GM13977 (cell line): ENCODE measurements at regions not wholly inside any gene's neighbourhood (a gene's known extent, or its start where the extent isn't known, plus 50 kb on each side); places are given as distances from the start of the nearest gene placed in this dataset.

Experiments
- DNase-seq: peaks from one replicate; pipeline ENCODE4 v3.0.0; 2012; ENCODE audit warnings: low spot score
- in situ Hi-C: fragments of 300-500 bp; cut with MboI; formaldehyde crosslinking; loops from one replicate; pipeline ENCODE4 v1.12.0; 2022; ENCODE audit warnings: low sequenced_read_pairs, low pct_unique_long_range_greater_than_20kb, mixed read lengths, inconsistent platforms; ENCODE audit not compliant: unreplicated experiment
- TF ChIP-seq, protein P1 (sequence below): IDR thresholded peaks from 2 replicates; pipeline ENCODE4 v1.5.1; 2012; ENCODE audit warnings: mild to moderate bottlenecking, control low read depth; ENCODE audit not compliant: insufficient read depth; ENCODE audit errors: extremely low read depth, missing control alignments

GRCh38 chr7:1365846-1366245 lies 93.4 kb downstream of the MICALL2 start:
- in situ Hi-C loops: no loop called here
- DNase-seq: no peak
- TF ChIP-seq, protein P1, sequence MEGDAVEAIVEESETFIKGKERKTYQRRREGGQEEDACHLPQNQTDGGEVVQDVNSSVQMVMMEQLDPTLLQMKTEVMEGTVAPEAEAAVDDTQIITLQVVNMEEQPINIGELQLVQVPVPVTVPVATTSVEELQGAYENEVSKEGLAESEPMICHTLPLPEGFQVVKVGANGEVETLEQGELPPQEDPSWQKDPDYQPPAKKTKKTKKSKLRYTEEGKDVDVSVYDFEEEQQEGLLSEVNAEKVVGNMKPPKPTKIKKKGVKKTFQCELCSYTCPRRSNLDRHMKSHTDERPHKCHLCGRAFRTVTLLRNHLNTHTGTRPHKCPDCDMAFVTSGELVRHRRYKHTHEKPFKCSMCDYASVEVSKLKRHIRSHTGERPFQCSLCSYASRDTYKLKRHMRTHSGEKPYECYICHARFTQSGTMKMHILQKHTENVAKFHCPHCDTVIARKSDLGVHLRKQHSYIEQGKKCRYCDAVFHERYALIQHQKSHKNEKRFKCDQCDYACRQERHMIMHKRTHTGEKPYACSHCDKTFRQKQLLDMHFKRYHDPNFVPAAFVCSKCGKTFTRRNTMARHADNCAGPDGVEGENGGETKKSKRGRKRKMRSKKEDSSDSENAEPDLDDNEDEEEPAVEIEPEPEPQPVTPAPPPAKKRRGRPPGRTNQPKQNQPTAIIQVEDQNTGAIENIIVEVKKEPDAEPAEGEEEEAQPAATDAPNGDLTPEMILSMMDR: no peak

DNA sequence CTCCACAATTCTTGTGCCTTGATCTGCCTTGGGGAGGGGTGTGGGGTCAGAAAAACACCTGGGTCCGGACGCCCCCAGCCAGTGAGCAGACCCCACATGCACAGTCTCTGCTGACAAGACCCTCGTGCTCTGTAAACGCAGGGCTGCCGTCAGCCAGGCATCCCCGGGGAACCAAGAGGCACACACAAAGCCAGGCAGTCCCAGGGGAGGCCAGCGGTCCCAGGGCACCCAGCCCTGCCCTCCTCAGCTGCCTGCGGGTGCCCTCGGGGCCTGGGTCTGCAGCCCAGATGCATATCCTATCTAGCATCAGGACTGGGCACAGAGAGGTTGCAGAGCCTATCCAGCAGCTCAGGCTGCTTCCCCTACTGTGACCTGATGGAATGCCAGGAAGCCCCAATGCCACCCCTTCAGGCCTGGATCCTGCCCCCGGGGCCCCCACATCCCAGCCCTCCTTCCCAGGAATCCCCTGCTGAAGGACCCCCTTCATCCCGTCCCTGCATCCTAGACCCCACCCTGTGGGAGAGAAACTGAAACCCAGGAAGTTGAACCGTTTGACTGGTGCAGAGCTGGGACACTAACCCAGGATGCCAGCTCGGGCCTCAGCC lies 92.4 kb downstream of the MICALL2 start:
- TF ChIP-seq, protein P1: no peak
- in situ Hi-C loops: no loop called here
- DNase-seq: no peak

DNA sequence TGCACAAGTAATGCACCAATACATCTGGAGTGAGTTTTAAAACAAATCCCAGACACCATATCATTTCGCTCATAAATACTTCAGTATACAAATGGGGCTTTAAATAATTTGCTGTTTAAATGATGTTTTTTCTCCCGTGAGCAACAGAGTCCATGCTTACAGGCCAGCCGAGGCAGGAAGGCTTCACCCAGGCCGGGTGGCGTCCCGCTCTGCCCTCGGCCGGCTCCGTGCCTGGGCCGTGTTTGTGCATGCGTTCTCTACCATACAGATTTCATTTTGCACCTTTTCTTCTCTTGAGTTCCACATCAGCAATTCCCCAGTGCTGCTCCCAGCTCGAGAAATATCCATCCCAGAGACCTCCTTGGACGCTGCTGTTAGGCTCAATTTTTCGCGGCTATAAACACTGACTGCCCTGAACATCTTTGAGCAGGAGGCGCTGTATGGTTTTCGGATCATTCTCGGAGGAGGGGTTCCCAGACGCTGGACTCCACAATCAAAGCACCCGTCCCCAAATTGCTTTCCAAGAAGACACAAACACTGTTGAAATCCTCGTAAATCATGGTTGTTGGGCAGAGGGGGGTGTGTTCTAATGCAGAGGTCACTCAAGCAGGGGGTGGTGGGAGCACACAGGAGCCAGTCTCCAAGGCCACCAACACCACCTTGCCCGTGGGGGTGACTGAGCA lies 91.6 kb downstream of the MICALL2 start:
- no peak for DNase-seq
- TF ChIP-seq, protein P1: no peak
- in situ Hi-C loops: no loop called here

GRCh38 chr7:1368184-1368681 lies 91.0 kb downstream of the MICALL2 start:
- no peak for DNase-seq
- TF ChIP-seq, protein P1: no peak
- in situ Hi-C loops: no loop called here

GRCh38 chr7:1368682-1369571 lies 90.3 kb downstream of the MICALL2 start:
- TF ChIP-seq, protein P1: peak; percentile 26
- in situ Hi-C loops: no loop called here

DNA sequence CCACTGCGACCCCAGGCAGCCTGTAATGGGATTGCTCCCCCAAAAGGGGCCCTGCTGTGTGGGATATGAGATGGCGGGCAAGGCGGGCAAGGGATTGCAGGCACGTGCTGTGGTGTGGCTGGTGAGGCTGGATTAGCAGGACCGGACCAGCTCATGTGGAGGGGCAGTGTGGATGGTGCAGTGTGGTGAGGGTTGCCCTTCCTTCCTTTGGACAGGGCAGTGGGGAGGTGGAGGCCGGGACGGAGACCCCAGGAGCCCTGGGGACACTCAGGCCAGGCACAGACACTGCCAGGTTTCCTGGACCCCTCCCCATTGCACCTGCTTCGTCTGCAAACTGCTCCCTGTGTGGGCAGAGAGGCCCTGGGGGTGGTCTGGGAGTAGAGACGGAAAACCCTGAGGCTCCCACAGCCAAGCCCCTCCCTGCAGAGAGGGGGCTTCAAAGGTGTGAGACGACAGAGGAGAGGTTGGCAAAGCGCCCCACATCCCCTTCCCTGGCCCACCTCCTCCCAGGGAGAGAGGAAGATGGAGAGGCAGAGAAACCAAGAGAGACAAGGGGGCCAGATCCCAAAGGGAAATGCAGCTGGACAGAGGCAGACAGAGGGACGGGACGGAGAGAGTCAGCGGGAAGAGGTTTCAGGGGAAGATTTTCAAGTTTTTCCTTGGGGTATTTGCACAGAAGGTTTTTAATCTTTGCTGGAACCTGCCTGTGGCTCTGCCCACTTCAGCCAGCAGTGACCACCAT lies 89.2 kb downstream of the MICALL2 start:
- in situ Hi-C loops: no loop called here
- DNase-seq: no peak
- TF ChIP-seq, protein P1: no peak

More at GRCh38 chr7:1368682-1369571, 90.3 kb downstream of the MICALL2 start:
- peak; percentile 85 for DNase-seq
